Ureter (tissue), 1 donor: ENCODE measurements at regions not wholly inside any gene's neighbourhood (a gene's known extent, or its start where the extent isn't known, plus 50 kb on each side); places are given as distances from the start of the nearest gene placed in this dataset.
"Not testable (repeated sequence)": the region's sequence is repeated elsewhere in the genome, so short reads cannot be mapped to it uniquely, and the experiment has no call there.

Experiments used
- DNase-seq: peaks from one replicate; pipeline ENCODE4 v3.0.0-alpha.2; 2020; ENCODE audit warnings: low spot score
- donor health status: DM: yes; HTN: yes; CAD: no.

GRCh38 chr20:22070610-22071058 is 365.2 kb downstream of the PAX1 start:
- DNase-seq, result no peak

- DNase-seq, result no peak
These were observed 358.3 kb downstream of the PAX1 start for GRCh38 chr20:22063753-22064152.

GRCh38 chr20:22062874-22063273 is 357.4 kb downstream of the PAX1 start:
- DNase-seq, result no peak

- no peak for DNase-seq
These were observed 355.1 kb downstream of the PAX1 start for GRCh38 chr20:22060610-22061009.

GRCh38 chr20:22058746-22059145 is 353.3 kb downstream of the PAX1 start:
- DNase-seq, result no peak

- DNase-seq, result no peak
These were observed 350.5 kb downstream of the PAX1 start for GRCh38 chr20:22055981-22056380.

GRCh38 chr20:22052025-22052650 is 346.7 kb downstream of the PAX1 start:
- DNase-seq, result no peak

- not testable (repeated sequence) for DNase-seq
These were observed 340.6 kb downstream of the PAX1 start for GRCh38 chr20:22045956-22046507.

- no peak for DNase-seq
These were observed 322.0 kb downstream of the PAX1 start for GRCh38 chr20:22027423-22027822.

- DNase-seq, result no peak
These were observed 314.7 kb downstream of the PAX1 start for GRCh38 chr20:22020201-22020600.

- no peak for DNase-seq
These were observed 303.0 kb downstream of the PAX1 start for GRCh38 chr20:22008456-22008855.

- DNase-seq, result no peak
These were observed 300.8 kb downstream of the PAX1 start for GRCh38 chr20:22006306-22006705.

GRCh38 chr20:22005535-22005934 is 300.1 kb downstream of the PAX1 start:
- DNase-seq, result no peak

- DNase-seq, result no peak
These were observed 299.5 kb downstream of the PAX1 start for GRCh38 chr20:22004946-22005345.

- DNase-seq, result no peak
These were observed 298.2 kb downstream of the PAX1 start for GRCh38 chr20:22003680-22004079.

GRCh38 chr20:22001886-22002285 is 296.4 kb downstream of the PAX1 start:
- DNase-seq, result no peak

- DNase-seq, result no peak
These were observed 290.0 kb downstream of the PAX1 start for GRCh38 chr20:21995461-21995860.

GRCh38 chr20:21994203-21994602 is 288.7 kb downstream of the PAX1 start:
- DNase-seq, result no peak

GRCh38 chr20:21982559-21982958 is 277.1 kb downstream of the PAX1 start:
- DNase-seq, result no peak

GRCh38 chr20:21981597-21982344 is 276.3 kb downstream of the PAX1 start:
- no peak for DNase-seq

GRCh38 chr20:21981179-21981578 is 275.7 kb downstream of the PAX1 start:
- no peak for DNase-seq

GRCh38 chr20:21971436-21971835 is 266.0 kb downstream of the PAX1 start:
- no peak for DNase-seq

GRCh38 chr20:21968486-21968885 is 263.0 kb downstream of the PAX1 start:
- DNase-seq, result no peak
